Pancreas (tissue), 10 donors: ENCODE measurements at regions not wholly inside any gene's neighbourhood (a gene's known extent, or its start where the extent isn't known, plus 50 kb on each side); places are given as distances from the start of the nearest gene placed in this dataset.
A peak's percentile ranks its signal among the peaks of the same experiment; 100 is the strongest.

ENCODE experiments used
- ATAC-seq, 4 donors: fragments of 200-7000 bp; cut with Tn5 transposase; one replicate each; pipeline versions ENCODE4 v1.8.0 to v1.9.1; 2020; ENCODE audit warnings: mild to moderate bottlenecking in 4 of 4, moderate library complexity in 4 of 4
- DNase-seq, 6 donors: peaks; one replicate each; pipeline ENCODE4 v3.0.0-alpha.2; 2020
- FAIRE-seq: peaks from 2 replicates; lab custom pipeline; 2012; peaks lifted over from hg19 to GRCh38; lab: Jason Lieb, UNC
- H3K27ac ChIP-seq, 4 donors: fragments of 200-600 bp; sonication (generic); 1 replicate in 3 of 4; 2 replicates in 1 of 4; pipeline versions ENCODE4 v1.5.0 to v1.8.0; 2020
- H3K27me3 ChIP-seq, 4 donors: fragments of 200-600 bp; one replicate each; pipeline ENCODE4 v1.8.0; 2021
- H3K36me3 ChIP-seq, 3 donors: fragments of 200-600 bp; sonication (generic) in 1 of 3; one replicate each; pipeline versions ENCODE4 v1.5.0 to v1.8.0; 2020 to 2021
- H3K4me1 ChIP-seq, 3 donors: fragments of 200-600 bp; one replicate each; pipeline ENCODE4 v1.8.0; 2021
- H3K4me3 ChIP-seq, 4 donors: fragments of 200-600 bp; sonication (generic) in 2 of 4; one replicate each; pipeline versions ENCODE4 v1.5.0 to v1.8.0; 2020 to 2021
- H3K9me3 ChIP-seq, 4 donors: fragments of 200-600 bp; one replicate each; pipeline ENCODE4 v1.8.0; 2021
- CTCF ChIP-seq, 4 donors: fragments of 200-600 bp; sonication (generic) in 3 of 4; IDR thresholded peaks; one replicate each; pipeline versions ENCODE4 v1.5.0 to v1.8.0; 2021; ENCODE audit warnings: antibody characterized with exemption in 4 of 4
- WGBS, 2 donors: extraction: QIAGEN DNeasy Blood & Tissue Kit; methylation state at CpG; one replicate each; pipeline ENCODE4 v1.1.7; 2013; 5-methylcytosine and 5-hydroxymethylcytosine counted together
- intact Hi-C, 3 donors: fragments of 100-400 bp; cut with DNase I; formaldehyde crosslinking; loops; one replicate each; pipeline versions ENCODE4 v1.11.1 to v1.14.2; 2022
- donor health status: healthy with polysubstance abuse.
- donor health status: DM: no; HTN: no; CAD: no; lungs with moderate emphysema.
- donor health status: DM: no; HTN: no; CAD: no.
- donor health status: control.
- donor health status: control.
- donor health status: Bipolar disorder and iron deficiency.
- donor health status: DM: yes; HTN: yes; CAD: no.
- donor health status: DM: no; HTN: no; CAD: no.
- donor health status: DM: no; HTN: no; CAD: no.
- donor health status: DM: yes; HTN: yes; CAD: no.

GRCh38 chr12:17949558-17950141 is 140.3 kb downstream of the RERGL start:
- Histone ChIP-seq H3K4me1 (no peaks in the 10 kb centered on the region), H3K27me3 (no peaks in the 10 kb centered on the region), H3K4me3 (no peak overlapping the region), H3K27ac (no peak overlapping the region), H3K9me3 (no peaks in the 10 kb centered on the region), H3K36me3 (no peaks in the 10 kb centered on the region)
- ATAC-seq: no peak
- intact Hi-C loops: no loop called here
- no peak for TF ChIP-seq CTCF (IDR thresholded peaks at IDR 0.05)
- no peak for FAIRE-seq
- 63 to 81% methylated on average over 2 of the region's 2 CpGs for WGBS, 2 donors
- no peak for DNase-seq

GRCh38 chr12:17928708-17929366 is 161.2 kb downstream of the RERGL start:
- no peak for TF ChIP-seq CTCF (IDR thresholded peaks at IDR 0.05)
- Histone ChIP-seq H3K4me1 (no peaks in the 10 kb centered on the region), H3K4me3 (no peak overlapping the region), H3K27me3 (no peaks in the 10 kb centered on the region), H3K27ac (no peak overlapping the region), H3K36me3 (no peaks in the 10 kb centered on the region), H3K9me3 (no peaks in the 10 kb centered on the region)
- intact Hi-C loops: no loop called here
- ATAC-seq (peak in 1 of 4 donors; percentile 60), FAIRE-seq (no peak), DNase-seq (no peak)
- 23 to 33% methylated on average over 4 of the region's 4 CpGs for WGBS, 2 donors

GRCh38 chr12:17918013-17918412 is 172.0 kb downstream of the RERGL start:
- TF ChIP-seq CTCF (IDR thresholded peaks at IDR 0.05): no peak
- 77 to 82% methylated on average over 1 of the region's 1 CpG for WGBS, 2 donors
- no peaks in the 10 kb centered on the region for H3K9me3 ChIP-seq
- no peaks in the 10 kb centered on the region for H3K27me3 ChIP-seq
- FAIRE-seq (no peak), ATAC-seq (no peak), DNase-seq (no peak)
- H3K4me3 ChIP-seq: no peak overlapping the region
- H3K4me1 ChIP-seq: no peaks in the 10 kb centered on the region
- intact Hi-C loops: no loop called here
- no peak overlapping the region for H3K27ac ChIP-seq
- no peaks in the 10 kb centered on the region for H3K36me3 ChIP-seq

- H3K9me3 ChIP-seq: no peaks in the 10 kb centered on the region
- 79 to 89% methylated on average over 1 of the region's 1 CpG for WGBS, 2 donors
- intact Hi-C loops: no loop called here
- TF ChIP-seq CTCF (IDR thresholded peaks at IDR 0.05): no peak
- no peak for ATAC-seq
- H3K36me3 ChIP-seq: no peaks in the 10 kb centered on the region
- FAIRE-seq: no peak
- no peaks in the 10 kb centered on the region for H3K4me1 ChIP-seq
- no peak overlapping the region for H3K27ac ChIP-seq
- no peak for DNase-seq
- H3K4me3 ChIP-seq: no peak overlapping the region
- H3K27me3 ChIP-seq: no peaks in the 10 kb centered on the region
These were observed 205.4 kb downstream of the RERGL start for GRCh38 chr12:17884581-17884980.

- H3K27me3 ChIP-seq: no peaks in the 10 kb centered on the region
- intact Hi-C loops: no loop called here
These were observed 211.3 kb downstream of the RERGL start for GRCh38 chr12:17878714-17879113.

More at GRCh38 chr12:17878714-17879113, 211.3 kb downstream of the RERGL start:
- H3K27ac ChIP-seq: no peak overlapping the region
- H3K36me3 ChIP-seq: no peaks in the 10 kb centered on the region
- ATAC-seq (no peak), DNase-seq (no peak), FAIRE-seq (no peak)
- H3K4me3 ChIP-seq: no peak overlapping the region
- H3K9me3 ChIP-seq: no peaks in the 10 kb centered on the region
- 38 to 45% methylated on average over 1 of the region's 1 CpG for WGBS, 2 donors
- H3K4me1 ChIP-seq: no peaks in the 10 kb centered on the region
- TF ChIP-seq CTCF (IDR thresholded peaks at IDR 0.05): no peak
